Common myeloid progenitor, CD34-positive (primary cell): ENCODE measurements at regions not wholly inside any gene's neighbourhood (a gene's known extent, or its start where the extent isn't known, plus 50 kb on each side); places are given as distances from the start of the nearest gene placed in this dataset.
"Not testable (repeated sequence)": the region's sequence is repeated elsewhere in the genome, so short reads cannot be mapped to it uniquely, and the experiment has no call there.

Experiments
- CTCF ChIA-PET: fragments of 350-600 bp; sonication (Branson Sonifier 250); formaldehyde crosslinking; loops from one replicate; lab custom pipeline; 2021; ENCODE audit warnings: antibody characterized with exemption; lab: Charles Lee
- POLR2A ChIA-PET: fragments of 350-600 bp; sonication (Branson Sonifier 250); formaldehyde crosslinking; loops from one replicate; lab custom pipeline; 2021; ENCODE audit warnings: antibody characterized with exemption; lab: Charles Lee
- DNase-seq, 3 donors: peaks; one replicate each; pipeline versions ENCODE4 v3.0.0 to v3.0.0-alpha.2; 2013
- H3K27ac ChIP-seq, 2 experiments: 1 replicate in 1 of 2; 2 replicates in 1 of 2; pipeline ENCODE4 v1.7.0; 2013; ENCODE audit warnings: inconsistent platforms in 2 of 2, low read length in 2 of 2, mild to moderate bottlenecking in 2 of 2, low read depth in 1 of 2, moderate library complexity in 1 of 2; ENCODE audit not compliant: severe bottlenecking in 2 of 2, insufficient read depth in 1 of 2, poor library complexity in 1 of 2
- H3K27me3 ChIP-seq, 5 experiments: replicated peaks in 2 of 5; 1 replicate in 3 of 5; 2 replicates in 2 of 5; pipeline versions ENCODE4 v1.6.1 to v1.7.0; 2013; ENCODE audit warnings: low read length in 4 of 5, mild to moderate bottlenecking in 2 of 5, moderate library complexity in 2 of 5, inconsistent platforms in 1 of 5; ENCODE audit not compliant: insufficient read depth in 5 of 5, control insufficient read depth in 4 of 5
- H3K36me3 ChIP-seq, 4 experiments: 1 replicate in 2 of 4; 2 replicates in 2 of 4; pipeline versions ENCODE4 v1.6.1 to v1.7.0; 2013; ENCODE audit warnings: low read length in 3 of 4, control low read depth in 1 of 4, mild to moderate bottlenecking in 1 of 4; ENCODE audit not compliant: control insufficient read depth in 4 of 4, insufficient read depth in 4 of 4
- H3K4me1 ChIP-seq, 4 experiments: 1 replicate in 3 of 4; 2 replicates in 1 of 4; pipeline versions ENCODE4 v1.6.1 to v1.7.1; 2013; ENCODE audit warnings: low read length in 3 of 4, mild to moderate bottlenecking in 3 of 4, control low read depth in 1 of 4, inconsistent platforms in 1 of 4, moderate library complexity in 1 of 4; ENCODE audit not compliant: control insufficient read depth in 4 of 4, insufficient read depth in 4 of 4; ENCODE audit errors: control extremely low read depth in 1 of 4
- H3K4me3 ChIP-seq, 7 experiments: 1 replicate in 4 of 7; 2 replicates in 3 of 7; pipeline versions ENCODE4 v1.5.1 to v1.7.0; 2013; ENCODE audit warnings: mild to moderate bottlenecking in 7 of 7, low read length in 6 of 7, moderate library complexity in 6 of 7, inconsistent platforms in 2 of 7, low read depth in 2 of 7, control low read depth in 1 of 7; ENCODE audit not compliant: insufficient read depth in 4 of 7, control insufficient read depth in 1 of 7; ENCODE audit errors: extremely low read depth in 1 of 7
- H3K9me3 ChIP-seq, 5 experiments: 1 replicate in 4 of 5; 2 replicates in 1 of 5; pipeline versions ENCODE4 v1.6.1 to v1.7.1; 2013; ENCODE audit warnings: low read length in 4 of 5, mild to moderate bottlenecking in 2 of 5, inconsistent platforms in 1 of 5, low read depth in 1 of 5, moderate library complexity in 1 of 5; ENCODE audit not compliant: control insufficient read depth in 4 of 5, insufficient read depth in 2 of 5; ENCODE audit errors: control extremely low read depth in 1 of 5
- WGBS: methylation state at CpG from one replicate; pipeline ENCODE4 v1.1.5; 2013; ENCODE audit not compliant: insufficient coverage; 5-methylcytosine and 5-hydroxymethylcytosine counted together

- H3K9me3 ChIP-seq, result no peaks in the 10 kb centered on the region
- no peak overlapping the region for H3K27ac ChIP-seq
- no peak for DNase-seq
- H3K4me1 ChIP-seq, result no peaks in the 10 kb centered on the region
- no peak overlapping the region for H3K4me3 ChIP-seq
- ChIA-PET POLR2A (no interaction called here), CTCF (no interaction called here)
- no peaks in the 10 kb centered on the region for H3K36me3 ChIP-seq
- WGBS, result no CpG with 5 or more reads among the region's 1 CpG
- H3K27me3 ChIP-seq, result no peaks in the 10 kb centered on the region
Observed at GRCh38 chr5:102663749-102664530, 91.2 kb upstream of the PAM start.

GRCh38 chr5:102664616-102665335 is 90.3 kb upstream of the PAM start:
- WGBS, result no CpG with 5 or more reads among the region's 4 CpGs
- no peak overlapping the region for H3K4me3 ChIP-seq
- no peaks in the 10 kb centered on the region for H3K36me3 ChIP-seq
- no peaks in the 10 kb centered on the region for H3K27me3 ChIP-seq
- ChIA-PET POLR2A (no interaction called here), CTCF (no interaction called here)
- no peak overlapping the region for H3K27ac ChIP-seq
- no peak for DNase-seq
- no peaks in the 10 kb centered on the region for H3K9me3 ChIP-seq
- H3K4me1 ChIP-seq, result no peaks in the 10 kb centered on the region

GRCh38 chr5:102666164-102666946 is 88.8 kb upstream of the PAM start:
- Histone ChIP-seq H3K9me3 (no peaks in the 10 kb centered on the region), H3K27ac (no peak overlapping the region), H3K36me3 (no peaks in the 10 kb centered on the region), H3K4me1 (no peaks in the 10 kb centered on the region), H3K27me3 (no peaks in the 10 kb centered on the region), H3K4me3 (no peak overlapping the region)
- 100% methylated on average over 1 of the region's 4 CpGs for WGBS
- ChIA-PET POLR2A (no interaction called here), CTCF (no interaction called here)
- no peak for DNase-seq

- ChIA-PET CTCF (no interaction called here), POLR2A (no interaction called here)
- 63% methylated on average over 1 of the region's 3 CpGs for WGBS
- H3K27ac ChIP-seq, result no peak overlapping the region
- H3K4me3 ChIP-seq, result no peak overlapping the region
- H3K27me3 ChIP-seq, result no peaks in the 10 kb centered on the region
- H3K4me1 ChIP-seq, result no peaks in the 10 kb centered on the region
- no peaks in the 10 kb centered on the region for H3K9me3 ChIP-seq
- no peaks in the 10 kb centered on the region for H3K36me3 ChIP-seq
- no peak for DNase-seq
Observed at GRCh38 chr5:102668220-102668932, 86.7 kb upstream of the PAM start.

- Histone ChIP-seq H3K9me3 (no peaks in the 10 kb centered on the region), H3K4me3 (no peak overlapping the region), H3K36me3 (no peaks in the 10 kb centered on the region), H3K4me1 (no peaks in the 10 kb centered on the region), H3K27me3 (no peaks in the 10 kb centered on the region), H3K27ac (no peak overlapping the region)
- POLR2A ChIA-PET, result no interaction called here
- peak; percentile 17 to 42 (median 41) for DNase-seq
- CTCF ChIA-PET, result no interaction called here
- 65% methylated on average over 6 of the region's 9 CpGs for WGBS
Observed at GRCh38 chr5:102670224-102670836, 84.8 kb upstream of the PAM start.

- H3K27me3 ChIP-seq, CTCF ChIA-PET, POLR2A ChIA-PET, H3K4me1 ChIP-seq, H3K36me3 ChIP-seq, DNase-seq, H3K4me3 ChIP-seq, H3K27ac ChIP-seq, H3K9me3 ChIP-seq: not testable (repeated sequence)
- 100% methylated on average over 4 of the region's 32 CpGs for WGBS
Observed at GRCh38 chr5:102671033-102671734, 83.9 kb upstream of the PAM start.
